ENCODE measurements at regions not wholly inside any gene's neighbourhood (a gene's known extent, or its start where the extent isn't known, plus 50 kb on each side); places are given as distances from the start of the nearest gene placed in this dataset.
"Not testable (repeated sequence)": the region's sequence is repeated elsewhere in the genome, so short reads cannot be mapped to it uniquely, and the experiment has no call there.

- DNase-seq: no peak
These were observed 140.2 kb downstream of the NUFIP1 start for GRCh38 chr13:44848920-44849676.

- DNase-seq: peak; percentile 2
These were observed 143.8 kb downstream of the NUFIP1 start for GRCh38 chr13:44845281-44846058.

GRCh38 chr13:44844786-44845185 lies 144.5 kb downstream of the NUFIP1 start:
- DNase-seq: no peak

GRCh38 chr13:44843403-44843802 lies 145.9 kb downstream of the NUFIP1 start:
- no peak for DNase-seq

GRCh38 chr13:44842158-44842557 lies 147.1 kb downstream of the NUFIP1 start:
- no peak for DNase-seq

GRCh38 chr13:44840131-44840530 lies 149.1 kb downstream of the NUFIP1 start:
- no peak for DNase-seq

- DNase-seq: no peak
These were observed 152.0 kb downstream of the NUFIP1 start for GRCh38 chr13:44837250-44837649.

- DNase-seq: no peak
These were observed 154.9 kb downstream of the NUFIP1 start for GRCh38 chr13:44834404-44834803.

GRCh38 chr13:44833626-44834025 lies 155.6 kb downstream of the NUFIP1 start:
- DNase-seq: no peak

- no peak for DNase-seq
These were observed 156.1 kb downstream of the NUFIP1 start for GRCh38 chr13:44833139-44833538.

GRCh38 chr13:44826591-44827350 lies 162.5 kb downstream of the NUFIP1 start:
- DNase-seq: no peak

- DNase-seq: no peak
These were observed 163.3 kb downstream of the NUFIP1 start for GRCh38 chr13:44825953-44826352.

GRCh38 chr13:44823555-44823954 lies 165.7 kb downstream of the NUFIP1 start:
- not testable (repeated sequence) for DNase-seq

- no peak for DNase-seq
These were observed 167.0 kb downstream of the NUFIP1 start for GRCh38 chr13:44822291-44822690.

- DNase-seq: no peak
These were observed 169.5 kb downstream of the NUFIP1 start for GRCh38 chr13:44819772-44820171.

- no peak for DNase-seq
These were observed 170.0 kb downstream of the NUFIP1 start for GRCh38 chr13:44819245-44819644.

GRCh38 chr13:44818428-44818827 lies 170.8 kb downstream of the NUFIP1 start:
- DNase-seq: no peak

GRCh38 chr13:44818016-44818415 lies 171.3 kb downstream of the NUFIP1 start:
- DNase-seq: no peak

- no peak for DNase-seq
These were observed 172.1 kb downstream of the NUFIP1 start for GRCh38 chr13:44817131-44817671.

GRCh38 chr13:44816701-44817100 lies 172.6 kb downstream of the NUFIP1 start:
- DNase-seq: no peak

- no peak for DNase-seq
These were observed 173.6 kb downstream of the NUFIP1 start for GRCh38 chr13:44815623-44816022.

GRCh38 chr13:44814836-44815235 lies 174.4 kb downstream of the NUFIP1 start:
- no peak for DNase-seq

- DNase-seq: no peak
These were observed 175.1 kb downstream of the NUFIP1 start for GRCh38 chr13:44814161-44814560.

Data from DMS79 (cell line).